ENCODE measurements at regions not wholly inside any gene's neighbourhood (a gene's known extent, or its start where the extent isn't known, plus 50 kb on each side); places are given as distances from the start of the nearest gene placed in this dataset.

DNA sequence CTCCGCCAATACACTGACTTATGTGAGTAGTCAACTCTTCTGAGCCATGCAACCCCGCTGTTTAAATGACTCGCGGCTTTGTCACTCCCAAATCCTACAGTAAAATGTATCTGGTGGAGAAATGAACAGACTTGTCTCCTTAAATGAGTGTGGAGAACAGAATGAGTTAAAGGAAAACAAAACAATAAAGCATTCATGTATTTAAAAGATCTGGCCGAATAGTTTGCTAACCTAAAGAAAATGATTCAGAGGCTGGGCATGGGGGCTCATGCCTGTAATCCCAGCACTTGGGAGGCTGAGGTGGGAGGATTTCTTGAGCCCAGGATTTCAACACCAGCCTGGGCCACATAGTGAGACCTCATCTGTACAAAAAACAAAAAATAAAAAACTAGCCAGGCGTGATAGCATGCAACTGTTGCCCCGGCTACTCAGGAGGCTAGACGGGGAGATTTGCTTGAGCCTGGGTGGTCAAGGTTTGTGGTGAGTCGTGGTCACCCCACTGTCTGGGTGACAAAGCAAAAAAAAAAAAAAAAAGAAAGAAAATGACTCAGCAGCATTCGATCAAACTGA lies 86.5 kb upstream of the PFKP start:
- DNase-seq: peak; percentile 56
- Histone ChIP-seq H3K36me3 (replicated peaks) (no peaks in the 10 kb centered on the region), H3K27ac (peak overlapping the region; percentile 54), H3K4me3 (ENCODE audit: low read depth, low read length) (peak overlapping the region; percentile 41), H3K27me3 (replicated peaks) (no peaks in the 10 kb centered on the region)
- in situ Hi-C loops (cut with HindIII; ENCODE audit: low pct_ligation_motif_present, low sequenced_read_pairs): no loop called here
- TF ChIP-seq, protein P1, sequence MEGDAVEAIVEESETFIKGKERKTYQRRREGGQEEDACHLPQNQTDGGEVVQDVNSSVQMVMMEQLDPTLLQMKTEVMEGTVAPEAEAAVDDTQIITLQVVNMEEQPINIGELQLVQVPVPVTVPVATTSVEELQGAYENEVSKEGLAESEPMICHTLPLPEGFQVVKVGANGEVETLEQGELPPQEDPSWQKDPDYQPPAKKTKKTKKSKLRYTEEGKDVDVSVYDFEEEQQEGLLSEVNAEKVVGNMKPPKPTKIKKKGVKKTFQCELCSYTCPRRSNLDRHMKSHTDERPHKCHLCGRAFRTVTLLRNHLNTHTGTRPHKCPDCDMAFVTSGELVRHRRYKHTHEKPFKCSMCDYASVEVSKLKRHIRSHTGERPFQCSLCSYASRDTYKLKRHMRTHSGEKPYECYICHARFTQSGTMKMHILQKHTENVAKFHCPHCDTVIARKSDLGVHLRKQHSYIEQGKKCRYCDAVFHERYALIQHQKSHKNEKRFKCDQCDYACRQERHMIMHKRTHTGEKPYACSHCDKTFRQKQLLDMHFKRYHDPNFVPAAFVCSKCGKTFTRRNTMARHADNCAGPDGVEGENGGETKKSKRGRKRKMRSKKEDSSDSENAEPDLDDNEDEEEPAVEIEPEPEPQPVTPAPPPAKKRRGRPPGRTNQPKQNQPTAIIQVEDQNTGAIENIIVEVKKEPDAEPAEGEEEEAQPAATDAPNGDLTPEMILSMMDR (IDR thresholded peaks at IDR 0.05; ENCODE audit: low read depth, low read length, missing control alignments): no peak

DNA sequence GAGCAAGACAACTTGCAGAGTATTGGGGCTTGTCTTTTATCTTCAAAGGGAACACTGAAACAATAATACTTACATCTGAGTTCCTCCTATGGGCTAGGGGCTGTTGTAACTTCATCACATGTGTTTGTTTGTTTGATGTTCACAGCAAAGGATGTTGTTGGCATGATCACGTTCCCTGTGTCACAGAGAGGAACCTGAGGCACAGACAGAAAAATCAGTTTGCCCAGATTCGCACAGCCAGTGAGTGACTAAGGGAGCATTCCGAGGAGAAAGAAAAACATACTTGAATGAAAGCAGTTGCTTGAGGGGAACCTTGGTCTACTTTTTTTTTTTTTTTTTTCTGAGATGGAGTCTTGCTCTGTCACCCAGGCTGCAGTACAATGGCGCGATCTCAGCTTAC lies 87.2 kb upstream of the PFKP start:
- in situ Hi-C loops (cut with HindIII; ENCODE audit: low pct_ligation_motif_present, low sequenced_read_pairs): no loop called here
- Histone ChIP-seq H3K27ac (peak overlapping the region; percentile 54), H3K36me3 (replicated peaks) (no peaks in the 10 kb centered on the region), H3K27me3 (replicated peaks) (no peaks in the 10 kb centered on the region), H3K4me3 (ENCODE audit: low read depth, low read length) (no peak overlapping the region)
- peak; percentile 54 for DNase-seq
- TF ChIP-seq, protein P1 (IDR thresholded peaks at IDR 0.05; ENCODE audit: low read depth, low read length, missing control alignments): no peak

DNA sequence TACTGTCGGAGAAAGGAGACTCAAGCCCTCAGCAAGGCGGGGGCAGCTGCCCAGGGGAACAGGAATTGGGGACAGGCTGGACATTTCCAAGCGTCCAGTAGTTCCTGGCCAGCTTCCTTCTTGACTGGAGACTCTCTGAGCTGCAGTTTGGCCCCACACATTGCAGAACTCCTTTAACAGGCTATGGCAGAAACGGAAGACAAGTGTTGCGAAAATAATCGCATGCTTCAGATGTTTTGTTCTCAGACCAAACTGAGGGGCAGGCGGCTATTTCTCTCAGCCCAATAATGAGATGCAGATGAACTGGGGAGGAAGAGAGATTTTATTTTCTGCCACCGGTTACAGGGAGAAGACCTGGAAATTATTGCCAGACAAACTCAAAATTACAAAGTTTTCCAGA lies 88.0 kb upstream of the PFKP start:
- H3K27ac ChIP-seq: no peak overlapping the region
- no peaks in the 10 kb centered on the region for H3K27me3 ChIP-seq (replicated peaks)
- in situ Hi-C loops (cut with HindIII; ENCODE audit: low pct_ligation_motif_present, low sequenced_read_pairs): no loop called here
- TF ChIP-seq, protein P1 (IDR thresholded peaks at IDR 0.05; ENCODE audit: low read depth, low read length, missing control alignments): no peak
- no peak for DNase-seq
- H3K36me3 ChIP-seq (replicated peaks): no peaks in the 10 kb centered on the region
- H3K4me3 ChIP-seq (ENCODE audit: low read depth, low read length): no peak overlapping the region

DNA sequence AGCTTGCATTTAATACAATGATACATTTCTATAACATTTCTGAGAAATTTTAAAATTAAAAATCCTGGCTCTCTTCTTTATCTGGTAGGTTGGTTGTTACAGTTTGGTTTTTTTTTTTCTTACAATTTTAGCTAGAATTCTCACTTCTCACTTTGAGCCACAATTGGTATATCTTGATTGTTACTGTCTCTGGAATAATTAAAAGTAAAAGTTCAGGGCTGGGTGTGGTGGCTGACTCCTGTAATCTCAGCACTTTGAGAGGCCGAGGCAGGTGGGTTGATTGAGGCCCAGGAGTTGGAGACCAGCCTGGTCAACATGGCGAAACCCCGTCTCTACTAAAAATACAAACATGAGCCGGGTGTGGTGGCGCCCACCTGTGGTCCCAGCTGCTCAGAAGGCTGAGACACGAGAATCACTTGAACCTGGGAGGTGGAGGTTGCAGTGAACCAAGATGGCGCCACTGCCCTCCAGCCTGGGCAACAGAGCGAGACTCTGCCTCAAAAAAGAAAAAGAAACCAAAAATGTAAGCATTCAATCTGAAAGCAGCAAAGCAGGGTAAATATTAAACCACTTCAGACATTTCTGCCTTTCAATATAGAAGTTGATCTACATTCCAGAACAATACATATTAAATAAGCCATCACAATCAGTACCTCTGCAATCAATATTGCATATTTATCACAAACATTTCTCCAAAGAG lies 88.6 kb upstream of the PFKP start:
- H3K4me3 ChIP-seq (ENCODE audit: low read depth, low read length): no peak overlapping the region
- in situ Hi-C loops (cut with HindIII; ENCODE audit: low pct_ligation_motif_present, low sequenced_read_pairs): no loop called here

DNA sequence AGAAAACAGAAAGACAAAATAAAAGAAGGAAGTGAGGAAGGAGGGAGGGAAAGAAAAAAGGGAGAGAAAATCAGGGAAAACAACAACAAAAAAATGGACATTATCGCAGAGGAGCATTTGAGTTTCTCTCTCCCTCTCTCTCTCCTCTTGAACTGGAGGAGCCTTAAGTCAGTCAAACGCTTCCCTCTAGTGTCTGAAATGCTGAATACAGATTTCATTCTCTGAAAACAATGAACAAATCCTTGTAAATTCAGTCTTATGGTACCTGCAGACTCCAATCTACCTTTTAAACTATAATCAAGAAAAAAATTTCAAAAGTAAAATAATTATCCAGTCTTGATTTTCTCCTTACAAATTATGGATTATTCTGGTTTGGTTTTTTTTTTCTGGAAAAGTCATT lies 89.2 kb upstream of the PFKP start:
- Histone ChIP-seq H3K27ac (no peak overlapping the region), H3K36me3 (replicated peaks) (no peaks in the 10 kb centered on the region), H3K4me3 (ENCODE audit: low read depth, low read length) (no peak overlapping the region), H3K27me3 (replicated peaks) (no peaks in the 10 kb centered on the region)
- TF ChIP-seq, protein P1 (IDR thresholded peaks at IDR 0.05; ENCODE audit: low read depth, low read length, missing control alignments): peak; percentile 67
- in situ Hi-C loops (cut with HindIII; ENCODE audit: low pct_ligation_motif_present, low sequenced_read_pairs): no loop called here
- no peak for DNase-seq

More for the DNA sequence above, 88.6 kb upstream of the PFKP start:
- DNase-seq: no peak
- Histone ChIP-seq H3K27ac (no peak overlapping the region), H3K27me3 (replicated peaks) (no peaks in the 10 kb centered on the region), H3K36me3 (replicated peaks) (no peaks in the 10 kb centered on the region)
- TF ChIP-seq, protein P1 (IDR thresholded peaks at IDR 0.05; ENCODE audit: low read depth, low read length, missing control alignments): no peak

All from brain microvascular endothelial cell (primary cell).